ENCODE measurements at regions not wholly inside any gene's neighbourhood (a gene's known extent, or its start where the extent isn't known, plus 50 kb on each side); places are given as distances from the start of the nearest gene placed in this dataset.

DNA sequence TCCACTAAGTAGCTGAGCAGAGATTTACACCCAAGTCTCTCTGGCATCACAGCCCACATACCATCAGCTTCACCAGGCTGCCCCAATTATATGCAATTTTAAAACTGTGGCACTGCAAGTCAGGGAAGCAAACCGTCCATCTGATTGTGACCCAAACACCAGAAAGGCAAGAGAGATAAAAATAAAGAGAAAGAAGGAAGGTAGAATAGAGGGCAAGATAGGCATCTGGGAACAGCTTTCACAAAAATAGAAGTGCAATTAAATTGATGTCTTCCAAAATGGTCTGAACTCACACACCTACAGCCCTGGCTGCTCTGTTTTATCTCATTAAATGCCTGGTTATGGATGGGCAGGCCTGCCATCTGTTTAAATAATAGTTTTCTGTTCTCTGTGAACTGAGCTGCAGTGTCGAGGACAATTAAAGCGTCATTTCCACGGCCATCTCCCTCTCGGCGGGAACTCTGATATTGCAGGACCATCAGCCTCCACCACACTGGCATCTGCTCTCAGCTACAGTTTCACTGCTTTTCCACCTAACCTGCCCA is 509.1 kb downstream of the INHBA start:
- TF ChIP-seq POLR2A (IDR thresholded peaks at IDR 0.05; ENCODE audit: low read length): no peak
- TF ChIP-seq SREBF2 (IDR thresholded peaks at IDR 0.05): no peak
- TF ChIP-seq, protein P1, sequence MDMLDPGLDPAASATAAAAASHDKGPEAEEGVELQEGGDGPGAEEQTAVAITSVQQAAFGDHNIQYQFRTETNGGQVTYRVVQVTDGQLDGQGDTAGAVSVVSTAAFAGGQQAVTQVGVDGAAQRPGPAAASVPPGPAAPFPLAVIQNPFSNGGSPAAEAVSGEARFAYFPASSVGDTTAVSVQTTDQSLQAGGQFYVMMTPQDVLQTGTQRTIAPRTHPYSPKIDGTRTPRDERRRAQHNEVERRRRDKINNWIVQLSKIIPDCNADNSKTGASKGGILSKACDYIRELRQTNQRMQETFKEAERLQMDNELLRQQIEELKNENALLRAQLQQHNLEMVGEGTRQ (IDR thresholded peaks at IDR 0.05): no peak
- TF ChIP-seq, protein P2, sequence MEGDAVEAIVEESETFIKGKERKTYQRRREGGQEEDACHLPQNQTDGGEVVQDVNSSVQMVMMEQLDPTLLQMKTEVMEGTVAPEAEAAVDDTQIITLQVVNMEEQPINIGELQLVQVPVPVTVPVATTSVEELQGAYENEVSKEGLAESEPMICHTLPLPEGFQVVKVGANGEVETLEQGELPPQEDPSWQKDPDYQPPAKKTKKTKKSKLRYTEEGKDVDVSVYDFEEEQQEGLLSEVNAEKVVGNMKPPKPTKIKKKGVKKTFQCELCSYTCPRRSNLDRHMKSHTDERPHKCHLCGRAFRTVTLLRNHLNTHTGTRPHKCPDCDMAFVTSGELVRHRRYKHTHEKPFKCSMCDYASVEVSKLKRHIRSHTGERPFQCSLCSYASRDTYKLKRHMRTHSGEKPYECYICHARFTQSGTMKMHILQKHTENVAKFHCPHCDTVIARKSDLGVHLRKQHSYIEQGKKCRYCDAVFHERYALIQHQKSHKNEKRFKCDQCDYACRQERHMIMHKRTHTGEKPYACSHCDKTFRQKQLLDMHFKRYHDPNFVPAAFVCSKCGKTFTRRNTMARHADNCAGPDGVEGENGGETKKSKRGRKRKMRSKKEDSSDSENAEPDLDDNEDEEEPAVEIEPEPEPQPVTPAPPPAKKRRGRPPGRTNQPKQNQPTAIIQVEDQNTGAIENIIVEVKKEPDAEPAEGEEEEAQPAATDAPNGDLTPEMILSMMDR (IDR thresholded peaks at IDR 0.05): no peak
- no peak for TF ChIP-seq JUNB (IDR thresholded peaks at IDR 0.05)
- TF ChIP-seq, protein P3, sequence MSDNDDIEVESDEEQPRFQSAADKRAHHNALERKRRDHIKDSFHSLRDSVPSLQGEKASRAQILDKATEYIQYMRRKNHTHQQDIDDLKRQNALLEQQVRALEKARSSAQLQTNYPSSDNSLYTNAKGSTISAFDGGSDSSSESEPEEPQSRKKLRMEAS (IDR thresholded peaks at IDR 0.05): no peak
- TF ChIP-seq HEYL (CRISPR knock-in tag; IDR thresholded peaks at IDR 0.05): no peak
- TF ChIP-seq EP300 (IDR thresholded peaks at IDR 0.05): no peak

Measured in A549 (cell line).